ENCODE measurements at regions not wholly inside any gene's neighbourhood (a gene's known extent, or its start where the extent isn't known, plus 50 kb on each side); places are given as distances from the start of the nearest gene placed in this dataset.

GRCh38 chr2:83069724-83070123 is 1389.4 kb downstream of the SUCLG1 start:
- no peaks in the 10 kb centered on the region for H3K4me1 ChIP-seq (replicated peaks in 1 of 2; ENCODE audit: control insufficient read depth in 2 of 2, insufficient read depth in 2 of 2, low read length in 2 of 2)
- H3K4me2 ChIP-seq (ENCODE audit: insufficient read depth, low read length) = no peak overlapping the region
- no peaks in the 10 kb centered on the region for H3K27me3 ChIP-seq (ENCODE audit: control insufficient read depth in 2 of 2, insufficient read depth in 2 of 2, low read length in 2 of 2)
- POLR2A ChIA-PET = no interaction called here
- no peak overlapping the region for H2AFZ ChIP-seq (ENCODE audit: low read depth, low read length)
- H3K36me3 ChIP-seq (ENCODE audit: control insufficient read depth, insufficient read depth, low read length) = no peaks in the 10 kb centered on the region
- TF ChIP-seq MED1 (CRISPR knock-in tag; IDR thresholded peaks at IDR 0.05; ENCODE audit: borderline replicate concordance) = no peak
- no peak for TF ChIP-seq XRCC5 (IDR thresholded peaks at IDR 0.05; ENCODE audit: low read depth, low read length)
- TF ChIP-seq, protein P1, sequence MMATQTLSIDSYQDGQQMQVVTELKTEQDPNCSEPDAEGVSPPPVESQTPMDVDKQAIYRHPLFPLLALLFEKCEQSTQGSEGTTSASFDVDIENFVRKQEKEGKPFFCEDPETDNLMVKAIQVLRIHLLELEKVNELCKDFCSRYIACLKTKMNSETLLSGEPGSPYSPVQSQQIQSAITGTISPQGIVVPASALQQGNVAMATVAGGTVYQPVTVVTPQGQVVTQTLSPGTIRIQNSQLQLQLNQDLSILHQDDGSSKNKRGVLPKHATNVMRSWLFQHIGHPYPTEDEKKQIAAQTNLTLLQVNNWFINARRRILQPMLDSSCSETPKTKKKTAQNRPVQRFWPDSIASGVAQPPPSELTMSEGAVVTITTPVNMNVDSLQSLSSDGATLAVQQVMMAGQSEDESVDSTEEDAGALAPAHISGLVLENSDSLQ (IDR thresholded peaks at IDR 0.05) = peak; percentile 20; the same call in 1 of the 2 replicates
- no peak for TF ChIP-seq DLX4 (CRISPR knock-in tag; IDR thresholded peaks at IDR 0.05)
- no peak for TF ChIP-seq POLR2G (IDR thresholded peaks at IDR 0.05; ENCODE audit: low read depth, low read length)
- peak; percentile 49 for TF ChIP-seq NFIC (IDR thresholded peaks at IDR 0.05)
- TF ChIP-seq RFX7 (CRISPR knock-in tag; IDR thresholded peaks at IDR 0.05) = no peak
- TF ChIP-seq, protein P2, sequence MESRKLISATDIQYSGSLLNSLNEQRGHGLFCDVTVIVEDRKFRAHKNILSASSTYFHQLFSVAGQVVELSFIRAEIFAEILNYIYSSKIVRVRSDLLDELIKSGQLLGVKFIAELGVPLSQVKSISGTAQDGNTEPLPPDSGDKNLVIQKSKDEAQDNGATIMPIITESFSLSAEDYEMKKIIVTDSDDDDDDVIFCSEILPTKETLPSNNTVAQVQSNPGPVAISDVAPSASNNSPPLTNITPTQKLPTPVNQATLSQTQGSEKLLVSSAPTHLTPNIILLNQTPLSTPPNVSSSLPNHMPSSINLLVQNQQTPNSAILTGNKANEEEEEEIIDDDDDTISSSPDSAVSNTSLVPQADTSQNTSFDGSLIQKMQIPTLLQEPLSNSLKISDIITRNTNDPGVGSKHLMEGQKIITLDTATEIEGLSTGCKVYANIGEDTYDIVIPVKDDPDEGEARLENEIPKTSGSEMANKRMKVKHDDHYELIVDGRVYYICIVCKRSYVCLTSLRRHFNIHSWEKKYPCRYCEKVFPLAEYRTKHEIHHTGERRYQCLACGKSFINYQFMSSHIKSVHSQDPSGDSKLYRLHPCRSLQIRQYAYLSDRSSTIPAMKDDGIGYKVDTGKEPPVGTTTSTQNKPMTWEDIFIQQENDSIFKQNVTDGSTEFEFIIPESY (CRISPR knock-in tag; IDR thresholded peaks at IDR 0.05) = no peak
- peak; percentile 83 for TF ChIP-seq MEIS2 (IDR thresholded peaks at IDR 0.05; ENCODE audit: partially characterized antibody)
- no peak for TF ChIP-seq PBX2 (CRISPR knock-in tag; IDR thresholded peaks at IDR 0.05; ENCODE audit: low read depth)
- TF ChIP-seq PBX2 (tag; conservative IDR thresholded peaks at IDR 0.05; ENCODE audit: low read depth) = peak; percentile 75
- no peak for TF ChIP-seq KDM2B (CRISPR knock-in tag; IDR thresholded peaks at IDR 0.05)
- TF ChIP-seq POLR2B (IDR thresholded peaks at IDR 0.05; ENCODE audit: low read depth, partially characterized antibody) = no peak
- no peak for TF ChIP-seq BMI1 (IDR thresholded peaks at IDR 0.05; ENCODE audit: low read length)
- in situ Hi-C loops (cut with MboI) (no loop called here), intact Hi-C loops (cut with micrococcal nuclease) (no loop called here)
- H3K9me3 ChIP-seq (replicated peaks; ENCODE audit: control insufficient read depth, insufficient read depth, low read depth, low read length) = no peaks in the 10 kb centered on the region
- no peaks in the 10 kb centered on the region for H3K9me1 ChIP-seq (ENCODE audit: control insufficient read depth, insufficient read depth, low read length)
- no peak overlapping the region for H3K9ac ChIP-seq (ENCODE audit: insufficient read depth in 1 of 2, low read depth in 2 of 2, low read length in 2 of 2)
- ATAC-seq (no peak), DNase-seq (ENCODE audit: extremely low read depth in 1 of 4, low spot score in 3 of 4) (peak in 1 of 4 experiments; percentile 28), FAIRE-seq (no peak)
- no peaks in the 10 kb centered on the region for H3K79me2 ChIP-seq (ENCODE audit: control insufficient read depth, insufficient read depth, low read length)
- CTCF ChIA-PET (ENCODE audit: low intra/inter-chr PET ratio) = no interaction called here
- no peak overlapping the region for H3K27ac ChIP-seq (ENCODE audit: extremely low read depth, low read depth, low read length)
- H4K20me1 ChIP-seq (replicated peaks; ENCODE audit: control insufficient read depth, insufficient read depth, low read length) = no peaks in the 10 kb centered on the region
- no TSS peak for BruUV-seq (replicated peaks)
- H3K4me3 ChIP-seq = no peak overlapping the region
